HepG2 (cell line): ENCODE measurements at regions not wholly inside any gene's neighbourhood (a gene's known extent, or its start where the extent isn't known, plus 50 kb on each side); places are given as distances from the start of the nearest gene placed in this dataset.

Experiments
- AFF4 ChIP-seq: sonication (generic); formaldehyde crosslinking; IDR thresholded peaks from 2 replicates; pipeline ENCODE4 v1.4.0; 2020; ENCODE audit warnings: missing genetic modification reagents
- BHLHE40 ChIP-seq: IDR thresholded peaks from 2 replicates; pipeline ENCODE4 v1.6.1; 2011; ENCODE audit warnings: low read length, improper control_type of control experiment
- GATAD2A ChIP-seq: IDR thresholded peaks from 2 replicates; pipeline ENCODE4 v1.6.1; 2016
- RERE ChIP-seq: IDR thresholded peaks from 2 replicates; pipeline ENCODE4 v1.6.1; 2016; ENCODE audit warnings: low read depth, missing genetic modification reagents, missing compliant biosample characterization
- ZNF12 ChIP-seq: sonication (generic); formaldehyde crosslinking; IDR thresholded peaks from 2 replicates; pipeline ENCODE4 v1.5.0; 2020; ENCODE audit warnings: missing genetic modification reagents
- ZNF564 ChIP-seq: sonication (generic); formaldehyde crosslinking; IDR thresholded peaks from 2 replicates; pipeline ENCODE4 v1.8.1; 2023; ENCODE audit warnings: mild to moderate bottlenecking, missing genetic modification reagents
- ZNF784 ChIP-seq: sonication (generic); formaldehyde crosslinking; IDR thresholded peaks from 2 replicates; pipeline ENCODE4 v1.5.1; 2020; ENCODE audit warnings: missing genetic modification reagents, mild to moderate bottlenecking, borderline replicate concordance
- ZNF816 ChIP-seq: sonication (generic); formaldehyde crosslinking; IDR thresholded peaks from 2 replicates; pipeline ENCODE4 v1.8.0; 2022; ENCODE audit warnings: missing genetic modification reagents, mild to moderate bottlenecking, borderline replicate concordance
- ZSCAN25 ChIP-seq: sonication (generic); formaldehyde crosslinking; IDR thresholded peaks from 2 replicates; pipeline ENCODE4 v1.8.0; 2022; ENCODE audit warnings: mild to moderate bottlenecking, missing genetic modification reagents

GRCh38 chr2:206219957-206220356, 54.5 kb upstream of the ZDBF2 start (continued):
- TF ChIP-seq RERE, result no peak
- TF ChIP-seq ZNF12 (CRISPR knock-in tag), result no peak
- no peak for TF ChIP-seq BHLHE40
- TF ChIP-seq ZNF784, result no peak
- TF ChIP-seq AFF4 (CRISPR knock-in tag), result no peak
- TF ChIP-seq ZNF564 (CRISPR knock-in tag), result no peak
- no peak for TF ChIP-seq ZNF816
- TF ChIP-seq GATAD2A (CRISPR knock-in tag), result no peak
- TF ChIP-seq ZSCAN25 (CRISPR knock-in tag), result no peak
